ENCODE measurements at regions not wholly inside any gene's neighbourhood (a gene's known extent, or its start where the extent isn't known, plus 50 kb on each side); places are given as distances from the start of the nearest gene placed in this dataset.

DNA sequence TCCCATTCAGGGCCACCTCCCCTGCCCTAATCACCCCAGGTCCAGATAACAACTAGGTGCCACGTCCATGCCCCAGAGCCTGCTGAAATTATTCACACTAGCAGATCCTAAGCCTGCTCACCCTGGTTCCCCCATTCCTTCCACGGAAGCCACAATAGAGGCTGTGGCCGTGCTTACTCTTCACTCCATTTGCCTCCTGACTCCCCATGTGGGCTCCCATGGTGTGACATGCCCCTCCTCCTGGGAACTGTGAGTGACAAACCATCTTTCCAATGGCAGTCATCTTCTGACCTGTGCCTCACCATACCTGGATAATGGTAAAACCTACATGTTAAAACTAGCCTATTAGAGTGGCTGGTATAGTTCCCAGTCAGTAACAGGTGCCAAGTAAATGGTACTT, 216.2 kb upstream of the PRKCQ start:
- no peak overlapping the region for H2AFZ ChIP-seq (ENCODE audit: low read length)
- H2AK5ac ChIP-seq (ENCODE audit: insufficient read length, low read length) = peak overlapping the region; percentile 100
- no CpG with 5 or more reads among the region's 3 CpGs for WGBS (ENCODE audit: extremely low coverage, insufficient read length, low lambda C conversion rate)
- no peak overlapping the region for H2BK20ac ChIP-seq (ENCODE audit: low read depth, low read length, poor library complexity, severe bottlenecking)
- 0 out of 2 replicates have a peak, but pooled peaks cover 1% of the 10 kb centered on the region for H3K79me2 ChIP-seq (ENCODE audit: insufficient read depth, low read length)
- H2BK5ac ChIP-seq (ENCODE audit: insufficient read length, low read length) = no peak overlapping the region
- no peak overlapping the region for H3T11ph ChIP-seq (ENCODE audit: low read length)
- Mint-ChIP-seq H3K4me3 (no peak overlapping the region; a peak in 1 of 5 replicates), H3K27ac (peak overlapping the region; percentile 4 to 97 (median 96); a peak in 5 of 7 replicates), H3K27me3 (ENCODE audit: low read depth) (peaks cover 1% of the 10 kb centered on the region; the same call in 1 of the 2 replicates), H3K9me3 (peaks cover under 1 to 6% of the 10 kb centered on the region in 2 experiments; a peak in 4 of 5 replicates), H3K36me3 (ENCODE audit: insufficient read depth in 1 of 3, low read depth in 3 of 3) (peaks cover 2 to 49% (median 2%) of the 10 kb centered on the region in 3 experiments), H3K4me1 (peaks cover 43 to 56% of the 10 kb centered on the region in 2 experiments)
- H4K8ac ChIP-seq (replicated peaks; ENCODE audit: insufficient read length, low read depth, low read length) = no peak overlapping the region
- peak overlapping the region; percentile 95 for H4K91ac ChIP-seq (ENCODE audit: insufficient read length, low read depth, low read length)
- no peaks in the 10 kb centered on the region for H3K9me3 ChIP-seq (ENCODE audit: control insufficient read depth, low read depth, low read length)
- H3K27me3 ChIP-seq (ENCODE audit: insufficient read depth, low read length) = no peaks in the 10 kb centered on the region
- H4K5ac ChIP-seq (ENCODE audit: insufficient read length, low read depth, low read length) = no peak overlapping the region
- peak overlapping the region; percentile 98 for H3K18ac ChIP-seq (ENCODE audit: insufficient read length, low read depth, low read length)
- TF ChIP-seq, protein P1, sequence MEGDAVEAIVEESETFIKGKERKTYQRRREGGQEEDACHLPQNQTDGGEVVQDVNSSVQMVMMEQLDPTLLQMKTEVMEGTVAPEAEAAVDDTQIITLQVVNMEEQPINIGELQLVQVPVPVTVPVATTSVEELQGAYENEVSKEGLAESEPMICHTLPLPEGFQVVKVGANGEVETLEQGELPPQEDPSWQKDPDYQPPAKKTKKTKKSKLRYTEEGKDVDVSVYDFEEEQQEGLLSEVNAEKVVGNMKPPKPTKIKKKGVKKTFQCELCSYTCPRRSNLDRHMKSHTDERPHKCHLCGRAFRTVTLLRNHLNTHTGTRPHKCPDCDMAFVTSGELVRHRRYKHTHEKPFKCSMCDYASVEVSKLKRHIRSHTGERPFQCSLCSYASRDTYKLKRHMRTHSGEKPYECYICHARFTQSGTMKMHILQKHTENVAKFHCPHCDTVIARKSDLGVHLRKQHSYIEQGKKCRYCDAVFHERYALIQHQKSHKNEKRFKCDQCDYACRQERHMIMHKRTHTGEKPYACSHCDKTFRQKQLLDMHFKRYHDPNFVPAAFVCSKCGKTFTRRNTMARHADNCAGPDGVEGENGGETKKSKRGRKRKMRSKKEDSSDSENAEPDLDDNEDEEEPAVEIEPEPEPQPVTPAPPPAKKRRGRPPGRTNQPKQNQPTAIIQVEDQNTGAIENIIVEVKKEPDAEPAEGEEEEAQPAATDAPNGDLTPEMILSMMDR (conservative IDR thresholded peaks at IDR 0.05) = no peak
- DNase-seq = peak; percentile 71
- peak overlapping the region; percentile 77 for H2BK12ac ChIP-seq (ENCODE audit: insufficient read length, low read depth, low read length)
- peak overlapping the region; percentile 65 for H3K9ac ChIP-seq (ENCODE audit: extremely low read depth, insufficient read length, low read length)
- H3K4me1 ChIP-seq (ENCODE audit: insufficient read depth, low read length) = peaks cover 16% of the 10 kb centered on the region
- H3K27ac ChIP-seq (ENCODE audit: insufficient read length, low read depth, low read length) = peak overlapping the region; percentile 99
- H3K23ac ChIP-seq (ENCODE audit: insufficient read length, low read depth, low read length) = no peak overlapping the region
- H3K23me2 ChIP-seq (ENCODE audit: insufficient read length, low read depth, low read length, poor library complexity, severe bottlenecking) = peaks cover 3% of the 10 kb centered on the region
- H2BK120ac ChIP-seq (ENCODE audit: low read depth, low read length, poor library complexity, severe bottlenecking) = no peak overlapping the region
- no peaks in the 10 kb centered on the region for H3K79me1 ChIP-seq (ENCODE audit: insufficient read depth, low read depth, low read length, poor library complexity, severe bottlenecking)
- H3K4ac ChIP-seq (ENCODE audit: low read depth, low read length) = peak overlapping the region; percentile 97
- H3K4me2 ChIP-seq (ENCODE audit: insufficient read depth, insufficient read length, low read length) = peak overlapping the region; percentile 41
- no peak overlapping the region for H3K56ac ChIP-seq (ENCODE audit: insufficient read length, low read depth, low read length)
- H4K20me1 ChIP-seq (ENCODE audit: control insufficient read depth, insufficient read depth, insufficient read length) = no peaks in the 10 kb centered on the region
- H2BK15ac ChIP-seq (ENCODE audit: low read depth, low read length) = no peak overlapping the region
- peak overlapping the region; percentile 49; the same call in 1 of the 2 replicates for H3K14ac ChIP-seq (ENCODE audit: insufficient read depth, low read length)

Measured in H9 (cell line).